ENCODE measurements at regions not wholly inside any gene's neighbourhood (a gene's known extent, or its start where the extent isn't known, plus 50 kb on each side); places are given as distances from the start of the nearest gene placed in this dataset.

GRCh38 chr3:182242489-182242942 lies 530.8 kb downstream of the SOX2 start:
- H3K9me3 ChIP-seq (replicated peaks; ENCODE audit: control insufficient read depth, insufficient read depth, low read length) = no peaks in the 10 kb centered on the region
- H3K4me1 ChIP-seq (ENCODE audit: control insufficient read depth, extremely low read depth, insufficient read depth, low read length) = no peaks in the 10 kb centered on the region
- POLR2A ChIA-PET = no interaction called here
- no peak overlapping the region for H3K4me2 ChIP-seq (ENCODE audit: insufficient read depth, low read length)
- no peak overlapping the region for H2AFZ ChIP-seq (ENCODE audit: low read depth, low read length)
- no peak overlapping the region for H3K27ac ChIP-seq (ENCODE audit: insufficient read depth, low read depth, low read length)
- CTCF ChIA-PET = no interaction called here
- TF ChIP-seq POLR2A (IDR thresholded peaks at IDR 0.05; ENCODE audit: low read depth, low read length) (no peak), MAX (IDR thresholded peaks at IDR 0.05; ENCODE audit: insufficient read depth, insufficient read length) (no peak), FOS (IDR thresholded peaks at IDR 0.05; ENCODE audit: borderline replicate concordance, insufficient read depth, low read length) (no peak), JUN (IDR thresholded peaks at IDR 0.05; ENCODE audit: borderline replicate concordance, insufficient read depth, insufficient read length, low read depth) (no peak), EZH2 (IDR thresholded peaks at IDR 0.05; ENCODE audit: borderline replicate concordance, low read depth, low read length, severe bottlenecking) (no peak), CTCF (IDR thresholded peaks at IDR 0.05; ENCODE audit: extremely low read depth in 1 of 2, insufficient read depth in 1 of 2, low read depth in 1 of 2, low read length in 2 of 2) (no peak), GATA2 (IDR thresholded peaks at IDR 0.05; ENCODE audit: insufficient read depth, insufficient read length, low read depth, low read length) (no peak), POLR2AphosphoS5 (IDR thresholded peaks at IDR 0.05; ENCODE audit: insufficient read depth, low read depth, low read length) (no peak), MYC (IDR thresholded peaks at IDR 0.05; ENCODE audit: low read depth, low read length) (no peak)
- DNase-seq (ENCODE audit: low read depth, low spot score) (no peak), FAIRE-seq (no peak)
- dilution Hi-C loops (cut with MboI; ENCODE audit: extremely low pct_ligation_motif_present, low sequenced_read_pairs) = no loop called here
- H3K27me3 ChIP-seq (ENCODE audit: control insufficient read depth in 2 of 2, insufficient read depth in 2 of 2, low read length in 2 of 2) = no peaks in the 10 kb centered on the region
- H3K36me3 ChIP-seq (ENCODE audit: control insufficient read depth in 2 of 2, extremely low read depth in 1 of 2, insufficient read depth in 2 of 2, low read length in 2 of 2) = no peaks in the 10 kb centered on the region
- H3K9ac ChIP-seq (replicated peaks; ENCODE audit: extremely low read depth, insufficient read depth, low read length) = no peak overlapping the region
- intact Hi-C loops (cut with micrococcal nuclease) = no loop called here
- no peaks in the 10 kb centered on the region for H3K79me2 ChIP-seq (ENCODE audit: control insufficient read depth, insufficient read depth, low read length)
- no TSS peak for BruUV-seq (replicated peaks)
- no peaks in the 10 kb centered on the region for H3K9me1 ChIP-seq (replicated peaks; ENCODE audit: control insufficient read depth, extremely low read depth, insufficient read depth, low read length)
- no peaks in the 10 kb centered on the region for H4K20me1 ChIP-seq (replicated peaks; ENCODE audit: control insufficient read depth, extremely low read depth, insufficient read depth, low read length)
- no peak overlapping the region for H3K4me3 ChIP-seq (replicated peaks in 1 of 3; ENCODE audit: insufficient read depth in 1 of 3, low read depth in 1 of 3, low read length in 3 of 3)
